HG03095 (cell line): ENCODE measurements at regions not wholly inside any gene's neighbourhood (a gene's known extent, or its start where the extent isn't known, plus 50 kb on each side); places are given as distances from the start of the nearest gene placed in this dataset.
"Not testable (repeated sequence)": the region's sequence is repeated elsewhere in the genome, so short reads cannot be mapped to it uniquely, and the experiment has no call there.

Source experiments
- ATAC-seq: cut with Tn5 transposase; IDR thresholded peaks from one replicate; pipeline ENCODE4 v1.9.1; 2021; ENCODE audit warnings: moderate library complexity; ENCODE audit not compliant: unreplicated experiment

- ATAC-seq = not testable (repeated sequence)
These were observed 1737.8 kb upstream of the ACO1 start for GRCh38 chr9:30646639-30647038.

- no peak for ATAC-seq
These were observed 1722.5 kb upstream of the ACO1 start for GRCh38 chr9:30661925-30662324.

GRCh38 chr9:30670805-30671562 lies 1713.5 kb upstream of the ACO1 start:
- ATAC-seq = no peak

- ATAC-seq = no peak
These were observed 1711.3 kb upstream of the ACO1 start for GRCh38 chr9:30673132-30673531.

- ATAC-seq = no peak
These were observed 1707.8 kb upstream of the ACO1 start for GRCh38 chr9:30676651-30677050.

- ATAC-seq = no peak
These were observed 1707.2 kb upstream of the ACO1 start for GRCh38 chr9:30677221-30677620.

GRCh38 chr9:30688801-30689200 lies 1695.6 kb upstream of the ACO1 start:
- ATAC-seq = no peak

- ATAC-seq = no peak
These were observed 1686.5 kb upstream of the ACO1 start for GRCh38 chr9:30697958-30698357.

GRCh38 chr9:30711591-30711990 lies 1672.9 kb upstream of the ACO1 start:
- no peak for ATAC-seq

- ATAC-seq = no peak
These were observed 1671.2 kb upstream of the ACO1 start for GRCh38 chr9:30713243-30713642.

- ATAC-seq = no peak
These were observed 1670.1 kb upstream of the ACO1 start for GRCh38 chr9:30714389-30714788.

GRCh38 chr9:30718483-30718882 lies 1666.0 kb upstream of the ACO1 start:
- no peak for ATAC-seq

GRCh38 chr9:30722065-30722464 lies 1662.4 kb upstream of the ACO1 start:
- ATAC-seq = no peak

GRCh38 chr9:30723656-30724055 lies 1660.8 kb upstream of the ACO1 start:
- no peak for ATAC-seq

- no peak for ATAC-seq
These were observed 1652.4 kb upstream of the ACO1 start for GRCh38 chr9:30732060-30732459.

- ATAC-seq = no peak
These were observed 1639.6 kb upstream of the ACO1 start for GRCh38 chr9:30744871-30745270.

- ATAC-seq = no peak
These were observed 1637.9 kb upstream of the ACO1 start for GRCh38 chr9:30746589-30746988.

GRCh38 chr9:30757723-30758122 lies 1626.7 kb upstream of the ACO1 start:
- ATAC-seq = no peak

GRCh38 chr9:30758726-30759446 lies 1625.6 kb upstream of the ACO1 start:
- no peak for ATAC-seq

- no peak for ATAC-seq
These were observed 1619.1 kb upstream of the ACO1 start for GRCh38 chr9:30765318-30765717.

GRCh38 chr9:30771163-30771708 lies 1613.2 kb upstream of the ACO1 start:
- no peak for ATAC-seq

GRCh38 chr9:30771760-30772159 lies 1612.7 kb upstream of the ACO1 start:
- ATAC-seq = no peak
